Neural crest cell (in vitro differentiated cells): ENCODE measurements at regions not wholly inside any gene's neighbourhood (a gene's known extent, or its start where the extent isn't known, plus 50 kb on each side); places are given as distances from the start of the nearest gene placed in this dataset.

Source experiments
- DNase-seq: peaks from one replicate; pipeline ENCODE4 v3.0.0; 2021; ENCODE audit warnings: low read depth, mixed read lengths, low spot score
- H3K27ac Mint-ChIP-seq: one replicate; pipeline ENCODE4 v1.8.0; 2021; ENCODE audit warnings: mild to moderate bottlenecking, mixed read lengths; ENCODE audit not compliant: unreplicated experiment
- H3K27me3 Mint-ChIP-seq: 2 replicates; pipeline ENCODE4 v1.8.0; 2021; ENCODE audit warnings: low read depth, mild to moderate bottlenecking, mixed read lengths
- H3K36me3 Mint-ChIP-seq: 2 replicates; pipeline ENCODE4 v1.8.0; 2021; ENCODE audit warnings: low read depth, mild to moderate bottlenecking, mixed read lengths
- H3K4me1 Mint-ChIP-seq: 2 replicates; pipeline ENCODE4 v1.8.0; 2021; ENCODE audit warnings: mixed read lengths
- H3K4me3 Mint-ChIP-seq: one replicate; pipeline ENCODE4 v1.8.0; 2021; ENCODE audit warnings: mild to moderate bottlenecking, mixed read lengths
- H3K9me3 Mint-ChIP-seq: 2 replicates; pipeline ENCODE4 v1.8.0; 2021; ENCODE audit warnings: mixed read lengths
- CTCF ChIP-seq: fragments of 200-600 bp; sonication (generic); conservative IDR thresholded peaks from 2 replicates; pipeline ENCODE4 v1.5.0; 2021; ENCODE audit warnings: antibody characterized with exemption, mild to moderate bottlenecking

GRCh38 chr18:70380915-70381896 lies 92.4 kb downstream of the SOCS6 start:
- Mint-ChIP-seq H3K9me3 (no peaks in the 10 kb centered on the region), H3K4me3 (peak overlapping the region; percentile 52), H3K36me3 (no peaks in the 10 kb centered on the region), H3K27me3 (no peaks in the 10 kb centered on the region), H3K4me1 (peaks cover 62% of the 10 kb centered on the region), H3K27ac (peak overlapping the region; percentile 94)
- peak; percentile 42 for DNase-seq
- no peak for TF ChIP-seq CTCF
